ENCODE measurements at regions not wholly inside any gene's neighbourhood (a gene's known extent, or its start where the extent isn't known, plus 50 kb on each side); places are given as distances from the start of the nearest gene placed in this dataset.

DNA sequence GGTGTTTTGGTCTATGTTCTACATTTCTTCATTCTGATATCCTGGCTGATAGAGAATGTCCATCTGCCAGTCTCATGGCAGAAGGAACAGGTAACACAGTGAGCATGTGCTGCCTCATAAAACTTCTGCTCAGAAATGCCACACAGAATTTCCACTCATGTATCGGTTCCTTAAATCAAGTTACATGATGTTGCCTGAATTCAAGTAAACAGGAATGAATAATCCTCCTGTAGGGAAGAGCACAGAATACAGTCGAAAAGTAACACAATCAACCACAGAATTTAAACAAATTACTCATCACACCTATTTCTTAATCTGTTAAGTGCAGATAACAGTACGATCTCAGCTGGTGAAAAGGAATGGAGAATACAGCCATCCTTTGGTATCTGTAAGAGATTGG is 74.7 kb downstream of the FAM217A start:
- TF ChIP-seq, protein P1, sequence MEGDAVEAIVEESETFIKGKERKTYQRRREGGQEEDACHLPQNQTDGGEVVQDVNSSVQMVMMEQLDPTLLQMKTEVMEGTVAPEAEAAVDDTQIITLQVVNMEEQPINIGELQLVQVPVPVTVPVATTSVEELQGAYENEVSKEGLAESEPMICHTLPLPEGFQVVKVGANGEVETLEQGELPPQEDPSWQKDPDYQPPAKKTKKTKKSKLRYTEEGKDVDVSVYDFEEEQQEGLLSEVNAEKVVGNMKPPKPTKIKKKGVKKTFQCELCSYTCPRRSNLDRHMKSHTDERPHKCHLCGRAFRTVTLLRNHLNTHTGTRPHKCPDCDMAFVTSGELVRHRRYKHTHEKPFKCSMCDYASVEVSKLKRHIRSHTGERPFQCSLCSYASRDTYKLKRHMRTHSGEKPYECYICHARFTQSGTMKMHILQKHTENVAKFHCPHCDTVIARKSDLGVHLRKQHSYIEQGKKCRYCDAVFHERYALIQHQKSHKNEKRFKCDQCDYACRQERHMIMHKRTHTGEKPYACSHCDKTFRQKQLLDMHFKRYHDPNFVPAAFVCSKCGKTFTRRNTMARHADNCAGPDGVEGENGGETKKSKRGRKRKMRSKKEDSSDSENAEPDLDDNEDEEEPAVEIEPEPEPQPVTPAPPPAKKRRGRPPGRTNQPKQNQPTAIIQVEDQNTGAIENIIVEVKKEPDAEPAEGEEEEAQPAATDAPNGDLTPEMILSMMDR (IDR thresholded peaks at IDR 0.05), result no peak
- TF ChIP-seq POLR2A (IDR thresholded peaks at IDR 0.05), result no peak

Data from adrenal gland (tissue), 5 donors.